DND-41 (cell line): ENCODE measurements at regions not wholly inside any gene's neighbourhood (a gene's known extent, or its start where the extent isn't known, plus 50 kb on each side); places are given as distances from the start of the nearest gene placed in this dataset.

Experiments
- EZH2 ChIP-seq: IDR thresholded peaks from 3 replicates; pipeline ENCODE4 v1.6.1; 2012; ENCODE audit warnings: borderline replicate concordance, low read depth, mild to moderate bottlenecking, moderate library complexity, low read length, inconsistent platforms; ENCODE audit not compliant: severe bottlenecking
- TF ChIP-seq, protein P1 (sequence below): IDR thresholded peaks from 2 replicates; pipeline ENCODE4 v1.5.1; 2012; ENCODE audit warnings: borderline replicate concordance, low read length, moderate library complexity, mild to moderate bottlenecking; ENCODE audit not compliant: poor library complexity, severe bottlenecking; ENCODE audit errors: extremely low read depth

GRCh38 chr4:35525192-35525978 is 718.9 kb downstream of the ARAP2 start:
- TF ChIP-seq, protein P1, sequence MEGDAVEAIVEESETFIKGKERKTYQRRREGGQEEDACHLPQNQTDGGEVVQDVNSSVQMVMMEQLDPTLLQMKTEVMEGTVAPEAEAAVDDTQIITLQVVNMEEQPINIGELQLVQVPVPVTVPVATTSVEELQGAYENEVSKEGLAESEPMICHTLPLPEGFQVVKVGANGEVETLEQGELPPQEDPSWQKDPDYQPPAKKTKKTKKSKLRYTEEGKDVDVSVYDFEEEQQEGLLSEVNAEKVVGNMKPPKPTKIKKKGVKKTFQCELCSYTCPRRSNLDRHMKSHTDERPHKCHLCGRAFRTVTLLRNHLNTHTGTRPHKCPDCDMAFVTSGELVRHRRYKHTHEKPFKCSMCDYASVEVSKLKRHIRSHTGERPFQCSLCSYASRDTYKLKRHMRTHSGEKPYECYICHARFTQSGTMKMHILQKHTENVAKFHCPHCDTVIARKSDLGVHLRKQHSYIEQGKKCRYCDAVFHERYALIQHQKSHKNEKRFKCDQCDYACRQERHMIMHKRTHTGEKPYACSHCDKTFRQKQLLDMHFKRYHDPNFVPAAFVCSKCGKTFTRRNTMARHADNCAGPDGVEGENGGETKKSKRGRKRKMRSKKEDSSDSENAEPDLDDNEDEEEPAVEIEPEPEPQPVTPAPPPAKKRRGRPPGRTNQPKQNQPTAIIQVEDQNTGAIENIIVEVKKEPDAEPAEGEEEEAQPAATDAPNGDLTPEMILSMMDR: no peak
- TF ChIP-seq EZH2: no peak
